GM20431 (cell line): ENCODE measurements at regions not wholly inside any gene's neighbourhood (a gene's known extent, or its start where the extent isn't known, plus 50 kb on each side); places are given as distances from the start of the nearest gene placed in this dataset.

ENCODE experiments used
- in situ Hi-C: fragments of 300-500 bp; cut with MseI, MboI; formaldehyde crosslinking; loops from one replicate; pipeline ENCODE4 v1.15.0; 2020; ENCODE audit warnings: low sequenced_read_pairs; ENCODE audit not compliant: unreplicated experiment

GRCh38 chr15:48029642-48030041 is 91.1 kb upstream of the SLC24A5 start:
- in situ Hi-C loops, result no loop called here

GRCh38 chr15:48031466-48031865 is 89.3 kb upstream of the SLC24A5 start:
- in situ Hi-C loops, result no loop called here

- in situ Hi-C loops, result no loop called here
Observed at GRCh38 chr15:48031973-48032372, 88.8 kb upstream of the SLC24A5 start.

DNA sequence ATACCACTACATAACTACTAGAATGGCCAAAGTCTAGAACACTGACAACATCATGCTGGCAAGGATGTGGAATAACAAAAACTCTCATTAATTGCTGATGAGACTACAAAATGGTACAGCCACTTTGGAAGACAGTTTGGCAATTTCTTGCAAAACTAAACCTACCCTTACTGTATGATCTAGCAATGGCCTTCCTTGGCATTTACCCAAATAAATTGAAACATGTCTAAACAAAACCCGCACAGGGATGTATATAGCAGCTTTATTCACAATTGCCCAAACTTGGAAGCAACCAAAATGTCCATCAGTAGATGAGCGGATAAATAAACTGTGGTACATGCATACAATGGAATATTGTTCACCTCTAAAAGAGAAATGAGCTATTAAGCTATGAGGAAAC is 87.9 kb upstream of the SLC24A5 start:
- in situ Hi-C loops, result no loop called here

DNA sequence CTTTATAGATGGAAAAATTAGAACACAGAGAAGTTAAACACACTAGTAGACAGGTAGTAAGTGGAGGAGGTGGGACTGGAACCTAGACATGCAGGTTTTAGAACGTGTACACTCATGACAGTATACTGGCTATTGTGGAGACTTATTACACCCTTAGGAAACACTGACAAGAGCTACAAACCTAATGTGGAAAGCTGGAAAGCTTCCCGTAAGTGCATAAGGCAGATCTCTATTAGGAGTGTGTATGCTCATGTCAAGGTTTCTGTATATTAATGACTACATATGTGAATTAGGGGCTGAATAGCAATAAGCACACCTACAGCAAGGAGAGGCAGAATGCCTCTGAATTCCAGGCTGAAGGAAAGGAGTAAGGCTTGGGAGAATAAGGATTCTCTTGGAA is 82.6 kb upstream of the SLC24A5 start:
- in situ Hi-C loops, result no loop called here

- in situ Hi-C loops, result no loop called here
Observed at GRCh38 chr15:48040166-48040817, 80.5 kb upstream of the SLC24A5 start.

- in situ Hi-C loops, result no loop called here
Observed at GRCh38 chr15:48041454-48041853, 79.3 kb upstream of the SLC24A5 start.

GRCh38 chr15:48046813-48047438 is 73.9 kb upstream of the SLC24A5 start:
- in situ Hi-C loops, result no loop called here

GRCh38 chr15:48049736-48050135 is 71.1 kb upstream of the SLC24A5 start:
- in situ Hi-C loops, result no loop called here

DNA sequence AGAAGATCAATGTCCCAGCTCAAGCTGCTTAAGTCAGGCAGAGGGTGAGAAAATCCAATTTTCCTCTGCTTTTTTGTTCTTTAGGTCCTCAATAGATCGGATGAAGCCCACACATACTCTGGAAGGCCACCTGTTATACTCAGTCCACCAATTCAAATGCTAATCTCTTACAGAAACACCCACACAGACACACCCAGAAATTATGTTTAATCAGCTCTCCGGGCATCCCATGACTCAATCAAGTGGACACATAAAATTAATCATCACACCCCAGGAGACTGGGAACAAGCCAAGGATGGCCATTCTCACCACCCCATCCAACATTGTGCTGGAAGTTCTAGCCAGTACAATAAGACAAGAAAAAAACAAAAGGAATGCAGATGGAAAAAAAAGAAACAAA is 67.8 kb upstream of the SLC24A5 start:
- in situ Hi-C loops, result no loop called here

DNA sequence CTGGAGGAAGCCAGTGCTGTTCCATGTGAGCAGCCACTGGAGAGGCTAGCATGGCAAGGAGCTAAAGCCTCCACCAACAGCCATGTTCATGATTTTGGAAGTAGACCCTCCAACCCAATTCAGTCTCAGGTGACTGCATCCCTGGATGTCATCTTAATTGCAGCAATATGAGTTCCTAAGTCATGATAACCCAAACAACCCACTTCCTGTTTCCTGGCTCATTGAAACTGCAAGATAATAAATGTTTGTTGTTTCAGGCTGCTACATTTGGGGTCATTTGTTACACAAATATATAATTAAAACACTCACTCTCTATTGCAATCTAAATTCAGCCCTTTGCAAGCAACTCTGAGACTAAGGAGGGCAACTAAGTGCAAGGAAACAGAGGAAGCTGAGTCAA is 62.4 kb upstream of the SLC24A5 start:
- in situ Hi-C loops, result no loop called here

DNA sequence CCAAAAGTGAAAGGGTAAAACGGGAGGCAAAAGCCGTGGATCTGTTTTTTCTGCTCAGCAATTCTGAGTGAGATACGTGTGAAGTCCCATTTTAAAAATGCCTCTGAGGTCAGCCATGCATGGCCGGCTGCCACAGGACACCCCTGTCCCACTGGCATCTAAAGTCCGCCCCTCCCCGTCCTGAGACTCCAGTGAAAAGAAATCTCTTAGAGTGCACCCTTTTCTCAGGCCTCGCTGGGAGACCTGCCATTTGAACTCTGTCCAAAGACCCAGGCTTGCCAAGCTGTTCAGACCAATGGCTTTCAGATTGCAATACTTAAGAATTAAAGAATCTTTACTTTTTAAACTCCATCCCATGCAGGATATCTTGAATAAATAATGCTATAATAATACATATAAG is 61.0 kb upstream of the SLC24A5 start:
- in situ Hi-C loops, result no loop called here

GRCh38 chr15:48060396-48060795 is 60.4 kb upstream of the SLC24A5 start:
- in situ Hi-C loops, result no loop called here

DNA sequence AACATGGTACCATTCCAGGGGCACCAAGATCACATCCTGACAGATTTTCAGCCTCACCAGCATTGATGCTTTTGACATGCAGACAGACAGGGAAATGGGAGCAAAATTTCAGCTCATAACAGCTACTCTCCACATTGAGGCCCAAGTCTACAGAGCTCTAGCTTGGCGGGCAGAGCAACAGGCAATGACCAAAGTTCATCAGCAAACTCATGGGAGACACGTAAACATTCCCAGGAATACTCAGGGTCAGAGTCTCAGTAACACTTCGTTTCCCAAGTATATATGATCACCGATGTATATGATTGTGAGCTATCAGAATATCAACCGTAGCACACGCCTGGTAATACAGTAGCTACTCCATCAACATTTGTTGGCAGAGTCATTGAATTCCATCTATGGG is 59.2 kb upstream of the SLC24A5 start:
- in situ Hi-C loops, result no loop called here

DNA sequence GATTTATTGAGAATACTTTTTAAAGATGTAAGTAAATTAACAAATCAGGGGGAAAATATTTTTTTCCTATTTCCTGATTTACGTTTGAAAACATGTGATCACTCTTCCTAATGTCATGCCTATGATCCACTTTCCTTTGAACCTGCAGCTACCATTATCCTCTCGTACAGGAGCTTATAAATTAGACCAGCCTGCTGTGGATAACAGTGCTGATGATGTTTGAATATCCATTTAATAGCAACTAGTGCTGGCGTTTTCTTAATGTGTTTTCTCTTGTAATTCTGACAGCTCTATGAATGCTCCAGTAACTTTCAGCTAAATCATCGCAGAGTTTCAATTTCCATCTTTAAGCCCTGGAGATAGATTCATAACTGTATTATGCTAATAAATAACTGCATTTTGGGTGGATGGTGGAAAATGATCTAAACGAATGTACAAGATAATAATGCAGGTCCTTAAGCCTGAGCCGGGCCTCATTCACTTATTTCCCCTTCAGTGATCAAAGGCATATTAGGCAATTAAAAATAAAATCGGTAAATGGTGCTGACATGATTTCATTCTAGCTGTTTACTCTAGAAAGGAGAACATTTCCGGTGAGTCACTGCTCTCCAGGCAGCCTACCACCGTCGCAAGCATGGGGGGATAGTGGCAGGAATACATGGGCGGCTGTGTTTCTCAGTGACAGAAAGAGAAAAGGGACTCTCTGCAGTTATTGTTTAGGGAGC is 58.5 kb upstream of the SLC24A5 start:
- in situ Hi-C loops, result no loop called here

DNA sequence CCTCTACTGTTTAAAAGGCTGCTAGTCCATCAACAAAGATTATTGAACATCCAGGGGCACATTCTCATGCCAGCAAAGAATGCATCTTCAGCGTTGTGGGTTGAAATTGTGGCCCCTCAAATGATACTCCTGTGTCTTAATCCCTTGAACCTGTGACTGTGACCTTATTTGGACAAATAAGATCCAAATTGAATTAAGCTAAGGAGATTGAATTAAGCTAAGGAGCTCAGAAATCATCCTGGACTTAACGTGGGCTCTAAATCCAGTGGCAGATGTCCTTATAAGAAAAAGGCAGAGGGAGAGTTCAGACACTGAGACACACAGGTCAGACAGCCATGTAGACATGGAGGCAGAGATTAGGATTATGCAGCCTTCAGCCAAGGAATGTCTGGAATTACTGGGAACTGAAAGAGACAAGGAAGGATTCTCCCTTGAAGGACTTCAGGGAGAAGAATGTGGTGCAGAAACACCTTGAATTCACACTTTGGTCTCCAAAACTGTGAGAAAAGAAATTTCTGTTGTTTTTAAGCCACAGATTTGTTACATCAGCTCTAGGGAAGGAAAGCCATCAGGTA is 57.3 kb upstream of the SLC24A5 start:
- in situ Hi-C loops, result no loop called here

DNA sequence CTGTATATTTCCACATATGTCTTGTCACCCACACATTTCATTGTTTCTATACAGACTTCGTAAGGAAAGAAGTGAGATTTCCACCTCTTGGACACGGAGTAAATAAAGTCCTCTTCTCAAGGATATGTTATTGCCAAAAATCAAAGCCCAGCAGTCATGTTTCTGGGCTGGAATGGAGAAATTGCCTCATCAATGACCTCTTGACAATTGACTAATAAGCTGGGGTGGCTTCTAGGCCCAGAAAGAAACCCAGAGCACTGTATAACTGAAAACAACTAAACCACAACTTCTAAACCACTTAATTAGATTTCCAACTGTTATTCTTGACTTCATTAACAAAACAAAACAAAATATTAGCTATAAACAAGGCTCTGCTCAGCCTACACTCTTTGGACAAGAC is 56.4 kb upstream of the SLC24A5 start:
- in situ Hi-C loops, result no loop called here

GRCh38 chr15:48066456-48066855 is 54.3 kb upstream of the SLC24A5 start:
- in situ Hi-C loops, result no loop called here
